MV-4-11 (cell line): ENCODE measurements at regions not wholly inside any gene's neighbourhood (a gene's known extent, or its start where the extent isn't known, plus 50 kb on each side); places are given as distances from the start of the nearest gene placed in this dataset.
"Not testable (repeated sequence)": the region's sequence is repeated elsewhere in the genome, so short reads cannot be mapped to it uniquely, and the experiment has no call there.

Experiments
- DNase-seq: peaks from one replicate; lab custom pipeline; 2025; lab: John Stamatoyannopoulos, UW

- DNase-seq = no peak
Observed at GRCh38 chr4:123638834-123639233, 242.2 kb downstream of the SPRY1 start.

- DNase-seq = no peak
Observed at GRCh38 chr4:123640271-123640670, 243.7 kb downstream of the SPRY1 start.

- DNase-seq = no peak
Observed at GRCh38 chr4:123640824-123641223, 244.2 kb downstream of the SPRY1 start.

GRCh38 chr4:123643691-123644090, 247.1 kb downstream of the SPRY1 start:
- no peak for DNase-seq

- DNase-seq = peak; percentile 66
Observed at GRCh38 chr4:123649250-123649644, 252.7 kb downstream of the SPRY1 start.

GRCh38 chr4:123649645-123650391, 253.2 kb downstream of the SPRY1 start:
- DNase-seq = no peak

GRCh38 chr4:123651066-123651465, 254.5 kb downstream of the SPRY1 start:
- no peak for DNase-seq

GRCh38 chr4:123651536-123652180, 255.1 kb downstream of the SPRY1 start:
- no peak for DNase-seq

- DNase-seq = no peak
Observed at GRCh38 chr4:123652476-123652875, 255.9 kb downstream of the SPRY1 start.

- peak; percentile 60 for DNase-seq
Observed at GRCh38 chr4:123653236-123653635, 256.6 kb downstream of the SPRY1 start.

- not testable (repeated sequence) for DNase-seq
Observed at GRCh38 chr4:123656746-123657294, 260.2 kb downstream of the SPRY1 start.

- DNase-seq = not testable (repeated sequence)
Observed at GRCh38 chr4:123657606-123658005, 261.0 kb downstream of the SPRY1 start.

- no peak for DNase-seq
Observed at GRCh38 chr4:123659262-123659661, 262.7 kb downstream of the SPRY1 start.

- DNase-seq = peak; percentile 8
Observed at GRCh38 chr4:123659730-123660129, 263.1 kb downstream of the SPRY1 start.

- no peak for DNase-seq
Observed at GRCh38 chr4:123661080-123661737, 264.6 kb downstream of the SPRY1 start.

GRCh38 chr4:123662827-123663226, 266.2 kb downstream of the SPRY1 start:
- no peak for DNase-seq

- no peak for DNase-seq
Observed at GRCh38 chr4:123666486-123666885, 269.9 kb downstream of the SPRY1 start.

GRCh38 chr4:123667496-123667895, 270.9 kb downstream of the SPRY1 start:
- DNase-seq = no peak

GRCh38 chr4:123667991-123668390, 271.4 kb downstream of the SPRY1 start:
- DNase-seq = no peak

GRCh38 chr4:123671636-123672404, 275.2 kb downstream of the SPRY1 start:
- peak; percentile 79 for DNase-seq

GRCh38 chr4:123672987-123673386, 276.4 kb downstream of the SPRY1 start:
- peak; percentile 50 for DNase-seq

- no peak for DNase-seq
Observed at GRCh38 chr4:123673971-123674370, 277.4 kb downstream of the SPRY1 start.
